ENCODE measurements at regions not wholly inside any gene's neighbourhood (a gene's known extent, or its start where the extent isn't known, plus 50 kb on each side); places are given as distances from the start of the nearest gene placed in this dataset.

GRCh38 chr15:77721963-77722362 lies 89.3 kb upstream of the LINGO1 start:
- Histone ChIP-seq H3K9me2 (replicated peaks; ENCODE audit: insufficient read depth, low read length) (no peaks in the 10 kb centered on the region), H3K9me3 (replicated peaks; ENCODE audit: insufficient read depth, low read length) (no peaks in the 10 kb centered on the region), H3F3A (ENCODE audit: insufficient read depth, low read length) (no peaks in the 10 kb centered on the region), H3K27me3 (replicated peaks; ENCODE audit: insufficient read depth, low read length) (peaks cover 49% of the 10 kb centered on the region), H3K4me3 (ENCODE audit: low read length) (no peak overlapping the region), H3K79me2 (ENCODE audit: low read length) (no peaks in the 10 kb centered on the region), H3K4me1 (ENCODE audit: low read length) (no peaks in the 10 kb centered on the region), H3K4me2 (ENCODE audit: low read depth, low read length) (no peak overlapping the region), H3K9ac (ENCODE audit: low read length) (no peak overlapping the region), H3K27ac (ENCODE audit: low read length) (no peak overlapping the region), H4K20me1 (ENCODE audit: insufficient read depth, low read length) (no peaks in the 10 kb centered on the region), H2AFZ (ENCODE audit: low read length) (no peak overlapping the region), H3K36me3 (replicated peaks; ENCODE audit: insufficient read depth, low read length) (no peaks in the 10 kb centered on the region)
- DNase-seq: no peak
- TF ChIP-seq EZH2 (optimal IDR thresholded peaks at IDR 0.05; ENCODE audit: low read depth, low read length) (no peak), CTCF (IDR thresholded peaks at IDR 0.05; ENCODE audit: low read length) (no peak), EZH2phosphoT487 (IDR thresholded peaks at IDR 0.05; ENCODE audit: low read length) (no peak)

GRCh38 chr15:77720655-77721054 lies 87.9 kb upstream of the LINGO1 start:
- Histone ChIP-seq H3K4me3 (ENCODE audit: low read length) (no peak overlapping the region), H2AFZ (ENCODE audit: low read length) (no peak overlapping the region), H3K4me1 (ENCODE audit: low read length) (no peaks in the 10 kb centered on the region), H3K9me2 (replicated peaks; ENCODE audit: insufficient read depth, low read length) (no peaks in the 10 kb centered on the region), H3K9ac (ENCODE audit: low read length) (no peak overlapping the region), H3F3A (ENCODE audit: insufficient read depth, low read length) (no peaks in the 10 kb centered on the region), H4K20me1 (ENCODE audit: insufficient read depth, low read length) (no peaks in the 10 kb centered on the region), H3K9me3 (replicated peaks; ENCODE audit: insufficient read depth, low read length) (no peaks in the 10 kb centered on the region), H3K36me3 (replicated peaks; ENCODE audit: insufficient read depth, low read length) (no peaks in the 10 kb centered on the region), H3K27me3 (replicated peaks; ENCODE audit: insufficient read depth, low read length) (peaks cover 60% of the 10 kb centered on the region), H3K4me2 (ENCODE audit: low read depth, low read length) (no peak overlapping the region), H3K79me2 (ENCODE audit: low read length) (no peaks in the 10 kb centered on the region), H3K27ac (ENCODE audit: low read length) (no peak overlapping the region)
- DNase-seq: no peak
- TF ChIP-seq EZH2phosphoT487 (IDR thresholded peaks at IDR 0.05; ENCODE audit: low read length): no peak
- no peak for TF ChIP-seq CTCF (IDR thresholded peaks at IDR 0.05; ENCODE audit: low read length)
- no peak for TF ChIP-seq EZH2 (optimal IDR thresholded peaks at IDR 0.05; ENCODE audit: low read depth, low read length)

GRCh38 chr15:77720173-77720572 lies 87.5 kb upstream of the LINGO1 start:
- Histone ChIP-seq H3K27ac (ENCODE audit: low read length) (no peak overlapping the region), H4K20me1 (ENCODE audit: insufficient read depth, low read length) (no peaks in the 10 kb centered on the region), H3K9me3 (replicated peaks; ENCODE audit: insufficient read depth, low read length) (no peaks in the 10 kb centered on the region), H3K4me2 (ENCODE audit: low read depth, low read length) (no peak overlapping the region), H3K4me1 (ENCODE audit: low read length) (no peaks in the 10 kb centered on the region), H3K36me3 (replicated peaks; ENCODE audit: insufficient read depth, low read length) (no peaks in the 10 kb centered on the region), H3K9me2 (replicated peaks; ENCODE audit: insufficient read depth, low read length) (no peaks in the 10 kb centered on the region), H3F3A (ENCODE audit: insufficient read depth, low read length) (no peaks in the 10 kb centered on the region), H3K9ac (ENCODE audit: low read length) (no peak overlapping the region), H2AFZ (ENCODE audit: low read length) (no peak overlapping the region), H3K79me2 (ENCODE audit: low read length) (no peaks in the 10 kb centered on the region), H3K27me3 (replicated peaks; ENCODE audit: insufficient read depth, low read length) (peaks cover 62% of the 10 kb centered on the region), H3K4me3 (ENCODE audit: low read length) (no peak overlapping the region)
- DNase-seq: no peak
- TF ChIP-seq EZH2phosphoT487 (IDR thresholded peaks at IDR 0.05; ENCODE audit: low read length): no peak
- TF ChIP-seq CTCF (IDR thresholded peaks at IDR 0.05; ENCODE audit: low read length): no peak
- no peak for TF ChIP-seq EZH2 (optimal IDR thresholded peaks at IDR 0.05; ENCODE audit: low read depth, low read length)

Measured in MM.1S (cell line).